Esophagus muscularis mucosa (tissue), 3 donors: ENCODE measurements at regions not wholly inside any gene's neighbourhood (a gene's known extent, or its start where the extent isn't known, plus 50 kb on each side); places are given as distances from the start of the nearest gene placed in this dataset.

ENCODE experiments used
- CTCF ChIP-seq, 3 experiments: fragments of 200-600 bp in 2 of 3; fragments of 450-650 bp in 1 of 3; sonication (generic) in 2 of 3; IDR thresholded peaks; one replicate each; pipeline ENCODE4 v1.5.1; 2017 to 2019; ENCODE audit warnings: antibody characterized with exemption in 3 of 3, mild to moderate bottlenecking in 2 of 3, moderate library complexity in 1 of 3
- EP300 ChIP-seq: sonication (generic); formaldehyde crosslinking; IDR thresholded peaks from one replicate; pipeline ENCODE4 v1.6.1; 2017; ENCODE audit warnings: antibody characterized with exemption

- TF ChIP-seq CTCF (IDR thresholded peaks at IDR 0.05) (no peak), EP300 (no peak)
These were observed 66.8 kb upstream of the UBAC2 start for GRCh38 chr13:99133848-99134247.
